Smooth muscle cell (in vitro differentiated cells): ENCODE measurements at regions not wholly inside any gene's neighbourhood (a gene's known extent, or its start where the extent isn't known, plus 50 kb on each side); places are given as distances from the start of the nearest gene placed in this dataset.

ENCODE experiments used
- DNase-seq: peaks from one replicate; lab custom pipeline; 2025; ENCODE audit not compliant: unreplicated experiment; lab: John Stamatoyannopoulos, UW
- H2AFZ ChIP-seq: fragments of 200-600 bp; sonication (generic); 2 replicates; pipeline ENCODE4 v1.6.0; 2016; ENCODE audit warnings: antibody characterized with exemption, low read depth, mild to moderate bottlenecking
- H3F3A ChIP-seq: fragments of 200-600 bp; sonication (generic); 2 replicates; pipeline ENCODE4 v1.6.0; 2017; ENCODE audit warnings: antibody characterized with exemption, low read depth
- H3K27ac ChIP-seq: fragments of 200-600 bp; sonication (generic); 2 replicates; pipeline ENCODE4 v1.5.1; 2016; ENCODE audit warnings: low read depth, mild to moderate bottlenecking
- H3K27me3 ChIP-seq: fragments of 200-600 bp; sonication (generic); 2 replicates; pipeline ENCODE4 v1.6.1; 2016; ENCODE audit warnings: low read depth, mild to moderate bottlenecking
- H3K36me3 ChIP-seq: fragments of 200-600 bp; sonication (generic); 2 replicates; pipeline ENCODE4 v1.5.1; 2016; ENCODE audit warnings: low read depth
- H3K4me1 ChIP-seq: fragments of 200-600 bp; sonication (generic); 2 replicates; pipeline ENCODE4 v1.5.1; 2016; ENCODE audit warnings: low read depth
- H3K4me2 ChIP-seq: fragments of 200-600 bp; sonication (generic); 2 replicates; pipeline ENCODE4 v1.6.0; 2016; ENCODE audit warnings: mild to moderate bottlenecking
- H3K4me3 ChIP-seq: fragments of 200-600 bp; sonication (generic); 2 replicates; pipeline ENCODE4 v1.5.1; 2016; ENCODE audit warnings: mild to moderate bottlenecking
- H3K79me2 ChIP-seq: fragments of 200-600 bp; sonication (generic); 2 replicates; pipeline ENCODE4 v1.6.0; 2016; ENCODE audit warnings: low read depth, mild to moderate bottlenecking
- H3K9ac ChIP-seq: fragments of 200-600 bp; sonication (generic); 2 replicates; pipeline ENCODE4 v1.6.0; 2016; ENCODE audit warnings: low read depth
- H3K9me3 ChIP-seq: fragments of 200-600 bp; sonication (generic); replicated peaks from 2 replicates; pipeline ENCODE4 v1.5.1; 2016; ENCODE audit warnings: low read depth
- H4K20me1 ChIP-seq: fragments of 200-600 bp; sonication (generic); 2 replicates; pipeline ENCODE4 v1.6.0; 2016; ENCODE audit warnings: low read depth
- CTCF ChIP-seq: fragments of 200-600 bp; sonication (generic); IDR thresholded peaks from 2 replicates; pipeline ENCODE4 v1.5.1; 2017; ENCODE audit warnings: borderline replicate concordance, mild to moderate bottlenecking, antibody characterized with exemption; ENCODE audit not compliant: insufficient read depth, poor library complexity, severe bottlenecking
- WGBS: methylation state at CpG from one replicate; pipeline ENCODE4 v1.1.7; 2016; ENCODE audit warnings: low lambda C conversion rate; 5-methylcytosine and 5-hydroxymethylcytosine counted together

GRCh38 chr2:45259138-45259537 is 249.9 kb upstream of the SIX2 start:
- no peak overlapping the region for H3K4me3 ChIP-seq
- no peak for TF ChIP-seq CTCF
- H3F3A ChIP-seq, result no peaks in the 10 kb centered on the region
- no peaks in the 10 kb centered on the region for H3K27me3 ChIP-seq
- H3K79me2 ChIP-seq, result no peaks in the 10 kb centered on the region
- peaks cover 30% of the 10 kb centered on the region for H3K4me1 ChIP-seq
- H3K9me3 ChIP-seq, result no peaks in the 10 kb centered on the region
- no peaks in the 10 kb centered on the region for H4K20me1 ChIP-seq
- no peak overlapping the region for H3K9ac ChIP-seq
- H3K27ac ChIP-seq, result no peak overlapping the region
- DNase-seq, result no peak
- no peak overlapping the region for H3K4me2 ChIP-seq
- no peaks in the 10 kb centered on the region for H3K36me3 ChIP-seq
- H2AFZ ChIP-seq, result no peak overlapping the region
- 53% methylated on average over 8 of the region's 8 CpGs for WGBS

DNA sequence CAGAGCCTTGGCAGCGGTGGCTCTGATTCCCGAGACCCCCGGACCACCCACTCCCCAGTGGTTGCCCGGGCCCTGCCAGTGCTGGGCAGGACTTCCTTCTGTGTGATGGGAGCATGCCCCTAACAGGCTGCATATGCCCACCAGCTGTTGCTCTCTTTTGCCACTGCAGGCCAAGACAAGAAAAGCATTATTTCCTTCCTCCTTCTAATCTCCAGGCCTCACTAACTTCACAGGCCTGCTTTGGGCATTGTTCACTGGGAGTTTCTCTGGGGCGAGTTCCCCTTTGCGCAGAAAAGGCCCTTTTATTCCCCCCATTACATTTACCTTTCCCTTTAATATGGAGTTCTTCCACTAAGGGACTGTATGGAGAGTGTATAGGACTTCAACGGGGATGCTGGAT is 249.1 kb upstream of the SIX2 start:
- no peaks in the 10 kb centered on the region for H3K36me3 ChIP-seq
- H3F3A ChIP-seq, result no peaks in the 10 kb centered on the region
- no peak for DNase-seq
- TF ChIP-seq CTCF, result no peak
- no peaks in the 10 kb centered on the region for H3K27me3 ChIP-seq
- H3K27ac ChIP-seq, result no peak overlapping the region
- H3K4me2 ChIP-seq, result no peak overlapping the region
- H3K79me2 ChIP-seq, result no peaks in the 10 kb centered on the region
- no peaks in the 10 kb centered on the region for H3K9me3 ChIP-seq
- H4K20me1 ChIP-seq, result no peaks in the 10 kb centered on the region
- peaks cover 30% of the 10 kb centered on the region for H3K4me1 ChIP-seq
- WGBS, result 85% methylated on average over 7 of the region's 7 CpGs
- H3K4me3 ChIP-seq, result no peak overlapping the region
- no peak overlapping the region for H2AFZ ChIP-seq
- no peak overlapping the region for H3K9ac ChIP-seq

DNA sequence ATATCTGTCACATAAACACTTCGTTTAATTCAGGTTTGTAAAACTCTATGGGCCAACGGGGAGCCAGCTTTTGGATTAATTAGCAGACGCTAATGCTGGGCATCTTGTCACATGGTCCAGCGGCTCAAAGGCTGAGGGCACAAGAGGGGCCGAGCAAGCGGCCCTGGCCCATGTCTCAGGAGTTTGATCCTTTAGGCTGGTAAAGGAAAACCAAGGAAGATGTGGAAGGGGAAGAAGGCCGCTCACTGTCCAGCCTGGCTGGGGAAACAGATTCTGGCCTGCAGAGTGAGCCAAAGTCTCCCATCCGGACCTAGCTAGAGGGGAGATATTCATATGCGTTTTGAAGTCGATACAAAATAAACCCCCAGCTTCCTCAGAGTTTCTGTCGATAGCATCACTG is 248.6 kb upstream of the SIX2 start:
- no peaks in the 10 kb centered on the region for H3K9me3 ChIP-seq
- no peak overlapping the region for H2AFZ ChIP-seq
- H3K36me3 ChIP-seq, result no peaks in the 10 kb centered on the region
- no peak for TF ChIP-seq CTCF
- DNase-seq, result no peak
- no peaks in the 10 kb centered on the region for H3K79me2 ChIP-seq
- no peaks in the 10 kb centered on the region for H3K27me3 ChIP-seq
- no peak overlapping the region for H3K4me2 ChIP-seq
- H4K20me1 ChIP-seq, result no peaks in the 10 kb centered on the region
- H3K4me1 ChIP-seq, result peaks cover 30% of the 10 kb centered on the region
- 72% methylated on average over 11 of the region's 11 CpGs for WGBS
- no peak overlapping the region for H3K27ac ChIP-seq
- H3F3A ChIP-seq, result no peaks in the 10 kb centered on the region
- H3K9ac ChIP-seq, result no peak overlapping the region
- H3K4me3 ChIP-seq, result no peak overlapping the region

DNA sequence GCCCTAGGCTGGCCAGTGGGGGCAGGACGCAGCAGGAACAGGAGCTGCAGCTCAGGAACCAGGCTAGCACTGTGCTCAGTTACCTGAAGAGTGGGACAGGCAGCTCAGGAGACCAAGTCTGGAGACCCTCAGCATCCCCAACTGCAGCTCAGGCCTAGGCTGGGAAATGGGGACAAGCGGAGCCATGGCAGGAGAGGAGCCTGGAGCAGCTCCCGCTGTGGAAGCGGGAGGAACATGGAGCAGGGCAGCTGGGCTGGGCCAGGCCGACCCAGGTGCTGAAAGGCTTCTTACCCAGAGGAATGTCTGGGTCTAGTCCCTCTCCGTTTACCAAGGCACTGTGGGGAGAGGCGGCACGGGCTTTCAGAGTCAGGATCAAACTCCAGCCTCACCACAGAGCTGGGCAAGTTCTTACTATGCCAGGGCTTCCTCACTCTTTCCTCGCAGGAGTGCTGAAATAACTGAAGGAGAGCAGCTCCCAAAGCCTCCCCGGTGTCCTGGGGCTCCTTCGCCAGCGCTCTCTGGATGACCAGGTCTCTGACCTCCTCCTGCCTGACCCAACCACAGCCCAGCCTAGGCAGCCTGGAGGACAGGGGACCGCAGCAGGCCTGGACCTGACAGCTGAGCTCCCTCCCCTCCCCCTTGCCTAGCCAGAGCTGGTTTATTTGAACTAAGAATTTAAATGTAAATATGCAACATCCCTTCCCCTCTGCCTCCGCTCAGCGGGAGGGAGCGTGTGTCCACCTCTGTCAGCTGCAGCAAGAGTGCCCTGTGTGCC is 247.8 kb upstream of the SIX2 start:
- Histone ChIP-seq H3K9ac (no peak overlapping the region), H3K79me2 (no peaks in the 10 kb centered on the region), H3K9me3 (no peaks in the 10 kb centered on the region), H3K4me2 (no peak overlapping the region), H3K36me3 (no peaks in the 10 kb centered on the region), H3K4me3 (no peak overlapping the region), H3K27me3 (no peaks in the 10 kb centered on the region), H4K20me1 (no peaks in the 10 kb centered on the region), H3K4me1 (peaks cover 30% of the 10 kb centered on the region), H3F3A (no peaks in the 10 kb centered on the region), H3K27ac (no peak overlapping the region), H2AFZ (no peak overlapping the region)
- 65% methylated on average over 16 of the region's 16 CpGs for WGBS
- no peak for TF ChIP-seq CTCF
- no peak for DNase-seq
